ENCODE measurements at regions not wholly inside any gene's neighbourhood (a gene's known extent, or its start where the extent isn't known, plus 50 kb on each side); places are given as distances from the start of the nearest gene placed in this dataset.

- Histone ChIP-seq H3K4me3 (replicated peaks in 1 of 2; ENCODE audit: low read depth in 1 of 2, low read length in 2 of 2) (no peak overlapping the region), H3K36me3 (ENCODE audit: control insufficient read depth in 1 of 2, insufficient read depth in 2 of 2, low read length in 2 of 2) (no peaks in the 10 kb centered on the region), H4K20me1 (ENCODE audit: insufficient read depth) (no peaks in the 10 kb centered on the region), H3K27ac (ENCODE audit: low read depth, low read length) (no peak overlapping the region), H2AFZ (ENCODE audit: low read depth, low read length, poor library complexity, severe bottlenecking) (no peak overlapping the region), H3K79me2 (ENCODE audit: insufficient read depth, low read length) (no peaks in the 10 kb centered on the region), H3K9me3 (ENCODE audit: control insufficient read depth in 1 of 2, insufficient read depth in 1 of 2, low read depth in 1 of 2, low read length in 2 of 2) (no peaks in the 10 kb centered on the region), H3K9ac (ENCODE audit: low read length) (no peak overlapping the region), H3K27me3 (ENCODE audit: insufficient read depth, low read length) (peaks cover 21% of the 10 kb centered on the region), H3K4me2 (ENCODE audit: low read length) (no peak overlapping the region), H3K4me1 (ENCODE audit: control insufficient read depth in 1 of 2, insufficient read depth in 2 of 2, low read length in 2 of 2) (peaks cover 3 to 7% of the 10 kb centered on the region in 2 experiments; a peak in 1 of 4 replicates), H3K9me2 (ENCODE audit: insufficient read depth) (no peaks in the 10 kb centered on the region)
- RAD21 ChIA-PET (ENCODE audit: low non-redundant PET in 1 of 2, low total read pairs in 2 of 2, uncharacterized antibody in 2 of 2, unreplicated experiment in 2 of 2): no interaction called here
- no TSS peak for BruUV-seq (replicated peaks)
- no peak for ATAC-seq
- no peak for DNase-seq (ENCODE audit: low read depth, low spot score)
- CTCF ChIA-PET: no interaction called here
- intact Hi-C loops (cut with micrococcal nuclease): no loop called here
- TF ChIP-seq RAD21 (IDR thresholded peaks at IDR 0.05; ENCODE audit: low read depth) (no peak), CBX3 (IDR thresholded peaks at IDR 0.05; ENCODE audit: low read depth) (no peak), SRF (IDR thresholded peaks at IDR 0.05; ENCODE audit: low read depth) (no peak), ATF3 (IDR thresholded peaks at IDR 0.05) (no peak), ZFX (IDR thresholded peaks at IDR 0.05) (no peak), SP1 (IDR thresholded peaks at IDR 0.05; ENCODE audit: low read depth) (no peak), MAX (IDR thresholded peaks at IDR 0.05) (no peak), FOSL1 (IDR thresholded peaks at IDR 0.05; ENCODE audit: low read depth) (no peak), ZBTB33 (IDR thresholded peaks at IDR 0.05; ENCODE audit: extremely low read depth, insufficient replicate concordance, low read length) (no peak), EZH2phosphoT487 (IDR thresholded peaks at IDR 0.05; ENCODE audit: borderline replicate concordance) (no peak), YY1 (IDR thresholded peaks at IDR 0.05; ENCODE audit: extremely low read depth, insufficient replicate concordance, low read depth, low read length) (no peak), POLR2A (IDR thresholded peaks at IDR 0.05; ENCODE audit: borderline replicate concordance, extremely low read depth, insufficient read depth, insufficient read length) (no peak), JUND (IDR thresholded peaks at IDR 0.05) (no peak), CTCF (IDR thresholded peaks at IDR 0.05 in 2 of 3, conservative IDR thresholded peaks at IDR 0.05 in 1 of 3; ENCODE audit: borderline replicate concordance in 1 of 3, insufficient read depth in 1 of 3, low read depth in 2 of 3, low read length in 2 of 3) (no peak), SIN3A (IDR thresholded peaks at IDR 0.05; ENCODE audit: low read depth) (no peak), REST (IDR thresholded peaks at IDR 0.05; ENCODE audit: low read depth) (no peak)
- POLR2A ChIA-PET: no interaction called here
These were observed 176.8 kb upstream of the POU3F1 start for GRCh38 chr1:38223391-38223790.
